AG04450 (cell line): ENCODE measurements at regions not wholly inside any gene's neighbourhood (a gene's known extent, or its start where the extent isn't known, plus 50 kb on each side); places are given as distances from the start of the nearest gene placed in this dataset.

ENCODE experiments used
- CTCF ChIA-PET: fragments of 300-600, 350-600 bp; formaldehyde crosslinking; extraction: SDS; loops from one replicate; lab custom pipeline; 2022; ENCODE audit warnings: antibody characterized with exemption, inconsistent platforms; lab: Charles Lee
- POLR2A ChIA-PET: fragments of 350-600 bp; formaldehyde crosslinking; extraction: SDS; loops from one replicate; lab custom pipeline; 2021; ENCODE audit warnings: antibody characterized with exemption, inconsistent platforms; lab: Yijun Ruan, JAX
- DNase-seq: peaks from one replicate; pipeline ENCODE4 v3.0.0-alpha.2; 2011; ENCODE audit warnings: low read depth, low spot score
- H3K27ac ChIP-seq: one replicate; pipeline ENCODE4 v1.5.1; 2012; ENCODE audit warnings: low read depth, low read length, control low read depth
- H3K27me3 ChIP-seq: one replicate; pipeline ENCODE4 v1.6.0; 2012; ENCODE audit warnings: low read length; ENCODE audit not compliant: control insufficient read depth, insufficient read depth
- H3K4me3 ChIP-seq: 2 replicates; pipeline ENCODE4 v1.5.1; 2011; ENCODE audit warnings: mild to moderate bottlenecking, low read depth, low read length, control low read depth
- H3K9me3 ChIP-seq: 2 replicates; pipeline ENCODE4 v1.5.1; 2012; ENCODE audit warnings: low read length; ENCODE audit not compliant: control insufficient read depth, insufficient read depth
- TF ChIP-seq, protein P1 (sequence below): IDR thresholded peaks from 2 replicates; pipeline ENCODE4 v1.5.1; 2011; ENCODE audit warnings: low read depth, low read length, control low read depth, inconsistent platforms

GRCh38 chr3:14304101-14305045, 98.0 kb upstream of the SLC6A6 start:
- no peak for DNase-seq
- TF ChIP-seq, protein P1, sequence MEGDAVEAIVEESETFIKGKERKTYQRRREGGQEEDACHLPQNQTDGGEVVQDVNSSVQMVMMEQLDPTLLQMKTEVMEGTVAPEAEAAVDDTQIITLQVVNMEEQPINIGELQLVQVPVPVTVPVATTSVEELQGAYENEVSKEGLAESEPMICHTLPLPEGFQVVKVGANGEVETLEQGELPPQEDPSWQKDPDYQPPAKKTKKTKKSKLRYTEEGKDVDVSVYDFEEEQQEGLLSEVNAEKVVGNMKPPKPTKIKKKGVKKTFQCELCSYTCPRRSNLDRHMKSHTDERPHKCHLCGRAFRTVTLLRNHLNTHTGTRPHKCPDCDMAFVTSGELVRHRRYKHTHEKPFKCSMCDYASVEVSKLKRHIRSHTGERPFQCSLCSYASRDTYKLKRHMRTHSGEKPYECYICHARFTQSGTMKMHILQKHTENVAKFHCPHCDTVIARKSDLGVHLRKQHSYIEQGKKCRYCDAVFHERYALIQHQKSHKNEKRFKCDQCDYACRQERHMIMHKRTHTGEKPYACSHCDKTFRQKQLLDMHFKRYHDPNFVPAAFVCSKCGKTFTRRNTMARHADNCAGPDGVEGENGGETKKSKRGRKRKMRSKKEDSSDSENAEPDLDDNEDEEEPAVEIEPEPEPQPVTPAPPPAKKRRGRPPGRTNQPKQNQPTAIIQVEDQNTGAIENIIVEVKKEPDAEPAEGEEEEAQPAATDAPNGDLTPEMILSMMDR: no peak
- ChIA-PET CTCF (interaction anchor here (0.6 kb wide), 1 partner anchor 154 kb away, joined by 4 read pairs; no protein-coding TSS in a partner anchor), POLR2A (no interaction called here)
- Histone ChIP-seq H3K27ac (no peak overlapping the region), H3K27me3 (peaks cover 45% of the 10 kb centered on the region), H3K4me3 (no peak overlapping the region), H3K9me3 (peaks cover 1% of the 10 kb centered on the region)

DNA sequence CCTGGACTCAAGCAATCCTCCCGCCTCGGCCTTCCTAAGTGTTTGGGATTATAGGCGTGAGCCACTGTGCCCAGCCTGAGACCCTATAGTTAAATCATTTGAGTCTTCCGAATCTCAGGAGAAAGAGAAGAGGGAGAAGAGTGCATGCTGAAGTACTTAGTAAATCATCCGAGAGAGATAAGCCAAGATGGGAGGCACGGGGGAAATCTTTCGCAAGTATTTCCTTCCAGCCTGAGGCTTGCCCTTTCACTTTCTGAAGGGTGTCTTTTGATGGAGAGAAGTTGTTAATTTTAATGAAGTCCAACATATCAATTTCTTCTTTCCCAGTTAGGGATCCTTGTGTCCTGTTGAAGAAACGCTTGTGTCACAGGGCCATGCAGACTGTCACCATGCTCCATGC, 97.1 kb upstream of the SLC6A6 start:
- ChIA-PET CTCF (interaction anchor here (0.6 kb wide), 1 partner anchor 1108 kb away, joined by 3 read pairs; no protein-coding TSS in a partner anchor), POLR2A (no interaction called here)
- Histone ChIP-seq H3K9me3 (peaks cover 2% of the 10 kb centered on the region), H3K27me3 (peaks cover 45% of the 10 kb centered on the region), H3K27ac (no peak overlapping the region), H3K4me3 (no peak overlapping the region)
- DNase-seq: no peak
- TF ChIP-seq, protein P1: no peak

- Histone ChIP-seq H3K27ac (no peak overlapping the region), H3K27me3 (peaks cover 49% of the 10 kb centered on the region), H3K4me3 (no peak overlapping the region), H3K9me3 (peaks cover 2% of the 10 kb centered on the region)
- ChIA-PET POLR2A (no interaction called here), CTCF (no interaction called here)
- no peak for DNase-seq
- TF ChIP-seq, protein P1: no peak
Measured at GRCh38 chr3:14306142-14306541, 96.3 kb upstream of the SLC6A6 start.

DNA sequence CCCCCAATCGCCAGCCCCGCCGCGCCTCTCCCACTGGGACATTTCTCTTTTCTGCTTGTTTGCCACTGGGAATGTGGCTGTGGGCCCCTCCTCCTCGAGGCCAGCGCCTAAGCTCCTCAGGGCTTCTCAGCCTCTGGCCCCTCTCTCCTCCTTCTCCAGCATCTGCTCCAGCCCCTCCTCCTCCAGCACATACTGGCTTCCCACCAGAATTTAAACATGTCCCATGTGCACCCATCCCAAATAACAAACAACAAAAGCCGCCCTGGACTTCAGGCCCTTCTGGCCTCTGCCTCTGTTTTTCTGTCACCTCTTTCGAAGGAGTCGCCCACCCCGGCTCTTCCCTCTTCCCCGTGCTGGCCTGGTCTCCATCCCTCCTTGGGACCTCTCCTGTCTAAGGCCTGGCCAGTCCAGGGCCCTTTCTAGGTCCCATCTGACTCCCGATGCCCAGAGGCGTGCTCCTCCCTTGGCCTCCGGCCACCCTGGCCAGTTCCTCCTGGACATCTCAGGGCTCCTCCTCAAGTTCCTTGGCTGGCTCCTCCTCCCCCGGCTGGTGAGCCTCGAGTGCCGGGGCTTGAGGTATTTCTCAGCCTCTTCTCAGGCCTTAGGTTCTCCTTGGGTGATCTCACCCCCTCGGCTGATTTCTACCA, 94.6 kb upstream of the SLC6A6 start:
- peaks cover 55% of the 10 kb centered on the region for H3K27me3 ChIP-seq
- TF ChIP-seq, protein P1: no peak
- no peak overlapping the region for H3K27ac ChIP-seq
- ChIA-PET POLR2A (no interaction called here), CTCF (no interaction called here)
- H3K9me3 ChIP-seq: peaks cover 2% of the 10 kb centered on the region
- no peak overlapping the region for H3K4me3 ChIP-seq
- no peak for DNase-seq

GRCh38 chr3:14311729-14312128, 90.7 kb upstream of the SLC6A6 start:
- no peak overlapping the region for H3K4me3 ChIP-seq
- TF ChIP-seq, protein P1: no peak
- ChIA-PET POLR2A (no interaction called here), CTCF (no interaction called here)
- DNase-seq: no peak
- H3K27me3 ChIP-seq: peaks cover 61% of the 10 kb centered on the region
- H3K9me3 ChIP-seq: peaks cover 2% of the 10 kb centered on the region
- no peak overlapping the region for H3K27ac ChIP-seq
